Keratinocyte (primary cell): ENCODE measurements at regions not wholly inside any gene's neighbourhood (a gene's known extent, or its start where the extent isn't known, plus 50 kb on each side); places are given as distances from the start of the nearest gene placed in this dataset.

ENCODE experiments used
- DNase-seq: peaks from one replicate; pipeline ENCODE4 v3.0.0-alpha.2; 2011; ENCODE audit warnings: low read depth, missing footprints, low spot score
- FAIRE-seq: peaks from 2 replicates; lab custom pipeline; 2011; peaks lifted over from hg19 to GRCh38; lab: Jason Lieb, UNC
- H2AFZ ChIP-seq: 2 replicates; pipeline ENCODE4 v1.6.0; 2012; ENCODE audit warnings: low read length, control low read depth, inconsistent platforms; ENCODE audit not compliant: control insufficient read depth
- H3K27ac ChIP-seq: 2 replicates; pipeline ENCODE4 v1.5.1; 2011; ENCODE audit warnings: low read length; ENCODE audit not compliant: control insufficient read depth, insufficient read depth
- H3K27me3 ChIP-seq: 3 replicates; pipeline ENCODE4 v1.6.0; 2011; ENCODE audit warnings: low read length; ENCODE audit not compliant: control insufficient read depth, insufficient read depth; ENCODE audit errors: extremely low read depth
- H3K36me3 ChIP-seq, 2 experiments: 2 replicates in 1 of 2; 3 replicates in 1 of 2; pipeline ENCODE4 v1.5.1; 2011; ENCODE audit warnings: low read length in 2 of 2, mild to moderate bottlenecking in 1 of 2; ENCODE audit not compliant: control insufficient read depth in 2 of 2, insufficient read depth in 2 of 2; ENCODE audit errors: extremely low read depth in 1 of 2
- H3K4me1 ChIP-seq: 3 replicates; pipeline ENCODE4 v1.5.1; 2011; ENCODE audit warnings: low read length; ENCODE audit not compliant: control insufficient read depth, insufficient read depth; ENCODE audit errors: extremely low read depth
- H3K4me2 ChIP-seq: 3 replicates; pipeline ENCODE4 v1.6.0; 2011; ENCODE audit warnings: low read depth, low read length; ENCODE audit not compliant: control insufficient read depth, insufficient read depth; ENCODE audit errors: extremely low read depth
- H3K4me3 ChIP-seq, 3 experiments: fragments of 200-600 bp in 1 of 3; sonication (generic) in 1 of 3; 2 replicates in 2 of 3; 3 replicates in 1 of 3; pipeline ENCODE4 v1.5.1; 2011 to 2016; ENCODE audit warnings: low read length in 3 of 3, mild to moderate bottlenecking in 3 of 3, control low read depth in 2 of 3, inconsistent platforms in 1 of 3, low read depth in 1 of 3, mixed read lengths in 1 of 3, mixed run types in 1 of 3, moderate library complexity in 1 of 3; ENCODE audit not compliant: control insufficient read depth in 2 of 3, insufficient read depth in 2 of 3; ENCODE audit errors: extremely low read depth in 1 of 3
- H3K79me2 ChIP-seq: 2 replicates; pipeline ENCODE4 v1.6.0; 2012; ENCODE audit warnings: low read length; ENCODE audit not compliant: control insufficient read depth, insufficient read depth
- H3K9ac ChIP-seq: 3 replicates; pipeline ENCODE4 v1.6.0; 2011; ENCODE audit warnings: low read length; ENCODE audit not compliant: control insufficient read depth, insufficient read depth; ENCODE audit errors: extremely low read depth
- H3K9me1 ChIP-seq: 3 replicates; pipeline ENCODE4 v1.6.0; 2011; ENCODE audit warnings: low read length; ENCODE audit not compliant: control insufficient read depth, insufficient read depth; ENCODE audit errors: extremely low read depth
- H3K9me3 ChIP-seq: 2 replicates; pipeline ENCODE4 v1.5.1; 2012; ENCODE audit warnings: low read depth, low read length; ENCODE audit not compliant: control insufficient read depth
- H4K20me1 ChIP-seq: 3 replicates; pipeline ENCODE4 v1.6.0; 2011; ENCODE audit warnings: low read length; ENCODE audit not compliant: control insufficient read depth, insufficient read depth; ENCODE audit errors: extremely low read depth
- EZH2 ChIP-seq: IDR thresholded peaks from one replicate; pipeline ENCODE4 v1.6.1; 2012; ENCODE audit warnings: inconsistent platforms, mild to moderate bottlenecking, low read length, moderate library complexity
- dilution Hi-C: fragments of 300-500 bp; cut with MboI; formaldehyde crosslinking; loops from one replicate; pipeline ENCODE4 v1.7.0; 2020; ENCODE audit warnings: low sequenced_read_pairs; ENCODE audit not compliant: extremely low pct_ligation_motif_present
- TF ChIP-seq, protein P1 (sequence below), 3 experiments: IDR thresholded peaks in 1 of 3; conservative IDR thresholded peaks in 1 of 3; optimal IDR thresholded peaks in 1 of 3; 2 replicates in 2 of 3; 3 replicates in 1 of 3; pipeline versions ENCODE3 to v1.5.1; 2011; ENCODE audit warnings: low read length in 3 of 3, mild to moderate bottlenecking in 3 of 3, moderate library complexity in 2 of 3, control low read depth in 1 of 3, inconsistent platforms in 1 of 3; ENCODE audit not compliant: insufficient read depth in 2 of 3; ENCODE audit errors: extremely low read depth in 1 of 3

DNA sequence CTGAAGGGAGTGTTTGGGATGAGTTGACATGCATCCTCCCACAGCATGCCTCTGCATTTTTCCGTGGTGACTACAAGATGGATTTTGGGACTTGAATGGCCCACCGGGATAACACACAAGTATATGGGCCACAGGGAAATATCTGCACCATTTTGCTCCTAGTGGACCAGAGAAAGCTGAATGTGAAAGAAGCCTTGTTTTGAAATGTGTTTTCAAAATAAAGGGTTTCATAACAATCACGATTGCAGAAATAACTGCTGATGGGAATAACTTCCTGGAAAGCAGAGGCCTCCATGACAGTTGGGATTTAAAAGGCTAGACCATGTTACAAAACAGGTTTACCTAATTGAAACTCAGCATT, 77.5 kb upstream of the PRR23C start:
- Histone ChIP-seq H4K20me1 (no peaks in the 10 kb centered on the region), H3K4me1 (no peaks in the 10 kb centered on the region), H3K9ac (no peak overlapping the region), H2AFZ (no peak overlapping the region), H3K4me2 (no peak overlapping the region), H3K27me3 (peaks cover 26% of the 10 kb centered on the region), H3K36me3 (no peaks in the 10 kb centered on the region), H3K27ac (no peak overlapping the region), H3K4me3 (no peak overlapping the region), H3K9me3 (no peaks in the 10 kb centered on the region), H3K9me1 (no peaks in the 10 kb centered on the region), H3K79me2 (no peaks in the 10 kb centered on the region)
- TF ChIP-seq, protein P1, sequence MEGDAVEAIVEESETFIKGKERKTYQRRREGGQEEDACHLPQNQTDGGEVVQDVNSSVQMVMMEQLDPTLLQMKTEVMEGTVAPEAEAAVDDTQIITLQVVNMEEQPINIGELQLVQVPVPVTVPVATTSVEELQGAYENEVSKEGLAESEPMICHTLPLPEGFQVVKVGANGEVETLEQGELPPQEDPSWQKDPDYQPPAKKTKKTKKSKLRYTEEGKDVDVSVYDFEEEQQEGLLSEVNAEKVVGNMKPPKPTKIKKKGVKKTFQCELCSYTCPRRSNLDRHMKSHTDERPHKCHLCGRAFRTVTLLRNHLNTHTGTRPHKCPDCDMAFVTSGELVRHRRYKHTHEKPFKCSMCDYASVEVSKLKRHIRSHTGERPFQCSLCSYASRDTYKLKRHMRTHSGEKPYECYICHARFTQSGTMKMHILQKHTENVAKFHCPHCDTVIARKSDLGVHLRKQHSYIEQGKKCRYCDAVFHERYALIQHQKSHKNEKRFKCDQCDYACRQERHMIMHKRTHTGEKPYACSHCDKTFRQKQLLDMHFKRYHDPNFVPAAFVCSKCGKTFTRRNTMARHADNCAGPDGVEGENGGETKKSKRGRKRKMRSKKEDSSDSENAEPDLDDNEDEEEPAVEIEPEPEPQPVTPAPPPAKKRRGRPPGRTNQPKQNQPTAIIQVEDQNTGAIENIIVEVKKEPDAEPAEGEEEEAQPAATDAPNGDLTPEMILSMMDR (optimal IDR thresholded peaks at IDR 0.05 in 1 of 3, IDR thresholded peaks at IDR 0.05 in 1 of 3, conservative IDR thresholded peaks at IDR 0.05 in 1 of 3; ENCODE audit: extremely low read depth in 1 of 3, insufficient read depth in 2 of 3, low read length in 3 of 3) = no peak
- no peak for TF ChIP-seq EZH2
- no peak for FAIRE-seq
- DNase-seq = no peak
- dilution Hi-C loops = loop anchor here (25.0 kb wide), 1 partner anchor 190 kb away; no protein-coding TSS in a partner anchor

DNA sequence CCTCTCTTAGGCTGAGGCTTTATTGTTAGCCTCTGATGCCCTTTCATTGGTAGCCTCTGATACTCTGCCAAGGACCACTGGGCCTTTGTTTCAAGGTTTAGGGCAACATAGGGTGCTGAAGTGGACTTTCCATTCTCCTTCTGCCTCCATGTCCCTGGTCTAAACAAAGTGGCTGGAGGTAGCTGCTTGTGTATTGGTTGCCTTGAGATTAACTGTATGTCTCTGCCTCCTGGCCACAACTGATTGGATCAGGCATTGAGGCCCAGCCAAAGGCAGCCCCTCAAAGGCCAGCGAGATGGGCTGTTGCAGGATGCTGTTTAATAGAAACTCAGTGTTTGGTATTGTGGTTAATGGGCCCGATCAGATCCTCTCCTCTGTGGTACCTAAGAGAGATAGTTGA, 77.9 kb upstream of the PRR23C start:
- Histone ChIP-seq H3K9me3 (no peaks in the 10 kb centered on the region), H3K4me2 (no peak overlapping the region), H3K9me1 (no peaks in the 10 kb centered on the region), H3K9ac (no peak overlapping the region), H3K4me3 (no peak overlapping the region), H2AFZ (no peak overlapping the region), H3K27me3 (peaks cover 26% of the 10 kb centered on the region), H4K20me1 (no peaks in the 10 kb centered on the region), H3K36me3 (no peaks in the 10 kb centered on the region), H3K4me1 (no peaks in the 10 kb centered on the region), H3K27ac (no peak overlapping the region), H3K79me2 (no peaks in the 10 kb centered on the region)
- DNase-seq (no peak), FAIRE-seq (no peak)
- TF ChIP-seq, protein P1 (optimal IDR thresholded peaks at IDR 0.05 in 1 of 3, IDR thresholded peaks at IDR 0.05 in 1 of 3, conservative IDR thresholded peaks at IDR 0.05 in 1 of 3; ENCODE audit: extremely low read depth in 1 of 3, insufficient read depth in 2 of 3, low read length in 3 of 3) = no peak
- TF ChIP-seq EZH2 = no peak
- dilution Hi-C loops = loop anchor here (25.0 kb wide), 1 partner anchor 190 kb away; no protein-coding TSS in a partner anchor
